RWPE1 (cell line): ENCODE measurements at regions not wholly inside any gene's neighbourhood (a gene's known extent, or its start where the extent isn't known, plus 50 kb on each side); places are given as distances from the start of the nearest gene placed in this dataset.
"Not testable (repeated sequence)": the region's sequence is repeated elsewhere in the genome, so short reads cannot be mapped to it uniquely, and the experiment has no call there.

ENCODE experiments used
- CTCF ChIA-PET: fragments of 350-600 bp; sonication (Branson Sonifier 250); formaldehyde crosslinking; extraction: SDS; loops from one replicate; lab custom pipeline; 2021; lab: Yijun Ruan, JAX
- POLR2A ChIA-PET: fragments of 400-600 bp; formaldehyde crosslinking; extraction: SDS; loops from one replicate; lab custom pipeline; 2020; ENCODE audit warnings: antibody characterized with exemption; ENCODE audit not compliant: low non-redundant PET; lab: Yijun Ruan, JAX
- DNase-seq: peaks from one replicate; pipeline ENCODE4 v3.0.0; 2012; ENCODE audit warnings: low spot score
- H3K27ac ChIP-seq: fragments of 450-650 bp; 2 replicates; pipeline ENCODE4 v1.5.1; 2017
- TF ChIP-seq, protein P1 (sequence below): fragments of 450-650 bp; conservative IDR thresholded peaks from 2 replicates; pipeline ENCODE4 v1.5.1; 2017; ENCODE audit warnings: low read depth, mild to moderate bottlenecking

DNA sequence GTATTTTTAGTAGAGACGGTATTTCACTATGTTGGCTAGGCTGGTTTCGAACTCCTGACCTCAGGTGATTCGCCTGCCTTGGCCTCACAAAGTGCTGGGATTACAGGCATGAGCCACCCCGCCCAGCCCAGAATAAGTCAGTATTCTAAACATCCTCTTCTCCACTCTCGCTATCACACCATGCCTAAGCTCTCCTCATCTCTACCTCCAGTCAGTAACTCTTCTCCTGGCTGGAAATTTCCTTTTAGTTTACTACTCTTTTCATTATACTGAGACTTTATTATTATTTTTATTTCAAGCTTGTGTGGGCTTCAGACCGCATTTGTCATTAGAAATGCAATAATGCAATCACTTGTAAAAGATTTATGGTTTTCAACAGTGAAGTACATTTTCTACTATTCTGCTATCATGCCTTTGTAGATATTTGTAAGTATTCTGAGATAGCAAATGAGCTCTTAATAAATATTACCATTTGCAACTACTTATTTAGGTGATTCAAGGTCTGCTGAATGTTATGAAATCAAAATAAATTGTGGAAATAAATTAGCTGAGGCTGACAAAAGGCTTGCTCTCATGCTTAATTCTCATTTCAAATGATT is 617.3 kb upstream of the GOT2 start:
- no peak overlapping the region for H3K27ac ChIP-seq
- TF ChIP-seq, protein P1, sequence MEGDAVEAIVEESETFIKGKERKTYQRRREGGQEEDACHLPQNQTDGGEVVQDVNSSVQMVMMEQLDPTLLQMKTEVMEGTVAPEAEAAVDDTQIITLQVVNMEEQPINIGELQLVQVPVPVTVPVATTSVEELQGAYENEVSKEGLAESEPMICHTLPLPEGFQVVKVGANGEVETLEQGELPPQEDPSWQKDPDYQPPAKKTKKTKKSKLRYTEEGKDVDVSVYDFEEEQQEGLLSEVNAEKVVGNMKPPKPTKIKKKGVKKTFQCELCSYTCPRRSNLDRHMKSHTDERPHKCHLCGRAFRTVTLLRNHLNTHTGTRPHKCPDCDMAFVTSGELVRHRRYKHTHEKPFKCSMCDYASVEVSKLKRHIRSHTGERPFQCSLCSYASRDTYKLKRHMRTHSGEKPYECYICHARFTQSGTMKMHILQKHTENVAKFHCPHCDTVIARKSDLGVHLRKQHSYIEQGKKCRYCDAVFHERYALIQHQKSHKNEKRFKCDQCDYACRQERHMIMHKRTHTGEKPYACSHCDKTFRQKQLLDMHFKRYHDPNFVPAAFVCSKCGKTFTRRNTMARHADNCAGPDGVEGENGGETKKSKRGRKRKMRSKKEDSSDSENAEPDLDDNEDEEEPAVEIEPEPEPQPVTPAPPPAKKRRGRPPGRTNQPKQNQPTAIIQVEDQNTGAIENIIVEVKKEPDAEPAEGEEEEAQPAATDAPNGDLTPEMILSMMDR, result no peak
- CTCF ChIA-PET, result no interaction called here
- POLR2A ChIA-PET, result no interaction called here
- no peak for DNase-seq

- ChIA-PET POLR2A (no interaction called here), CTCF (no interaction called here)
- TF ChIP-seq, protein P1, result no peak
- DNase-seq, result no peak
- H3K27ac ChIP-seq, result no peak overlapping the region
Observed at GRCh38 chr16:59350670-59351069, 616.6 kb upstream of the GOT2 start.

GRCh38 chr16:59342669-59343068 is 608.6 kb upstream of the GOT2 start:
- POLR2A ChIA-PET, result interaction anchor here (0.6 kb wide), 1 partner anchor 12 kb away, joined by 3 read pairs; no protein-coding TSS in a partner anchor
- H3K27ac ChIP-seq, result no peak overlapping the region
- TF ChIP-seq, protein P1, result no peak
- no peak for DNase-seq
- CTCF ChIA-PET, result no interaction called here

GRCh38 chr16:59341368-59341767 is 607.3 kb upstream of the GOT2 start:
- CTCF ChIA-PET, result no interaction called here
- POLR2A ChIA-PET, result no interaction called here

DNA sequence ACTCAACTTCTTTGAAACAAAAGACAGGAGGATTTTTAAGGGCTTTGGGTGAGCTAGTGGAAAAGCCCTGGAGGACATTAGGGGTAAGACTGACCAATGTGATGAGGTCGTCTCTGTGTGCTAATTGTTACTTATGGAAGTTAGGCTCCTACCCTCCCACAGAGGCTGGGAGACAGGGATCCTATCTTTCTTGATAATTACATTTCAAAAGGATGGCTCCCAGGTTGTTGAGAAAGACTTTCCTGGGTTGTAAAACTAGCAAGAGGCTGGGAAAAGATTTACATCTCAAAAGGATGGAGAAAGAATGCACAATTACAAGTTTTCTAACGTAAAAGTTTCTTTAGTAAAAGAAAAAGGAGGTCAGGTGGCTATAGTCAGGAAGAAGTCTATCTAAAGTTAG is 605.8 kb upstream of the GOT2 start:
- H3K27ac ChIP-seq, result no peak overlapping the region
- TF ChIP-seq, protein P1, result no peak
- DNase-seq, result no peak
- CTCF ChIA-PET, result interaction anchor here (0.6 kb wide), 1 partner anchor 31 kb away, joined by 4 read pairs; no protein-coding TSS in a partner anchor
- POLR2A ChIA-PET, result no interaction called here

More at GRCh38 chr16:59341368-59341767, 607.3 kb upstream of the GOT2 start:
- DNase-seq, result no peak
- no peak overlapping the region for H3K27ac ChIP-seq
- TF ChIP-seq, protein P1, result no peak

GRCh38 chr16:59336136-59336695 is 602.1 kb upstream of the GOT2 start:
- CTCF ChIA-PET, result no interaction called here
- TF ChIP-seq, protein P1, result no peak
- no peak for DNase-seq
- POLR2A ChIA-PET, result no interaction called here
- no peak overlapping the region for H3K27ac ChIP-seq

DNA sequence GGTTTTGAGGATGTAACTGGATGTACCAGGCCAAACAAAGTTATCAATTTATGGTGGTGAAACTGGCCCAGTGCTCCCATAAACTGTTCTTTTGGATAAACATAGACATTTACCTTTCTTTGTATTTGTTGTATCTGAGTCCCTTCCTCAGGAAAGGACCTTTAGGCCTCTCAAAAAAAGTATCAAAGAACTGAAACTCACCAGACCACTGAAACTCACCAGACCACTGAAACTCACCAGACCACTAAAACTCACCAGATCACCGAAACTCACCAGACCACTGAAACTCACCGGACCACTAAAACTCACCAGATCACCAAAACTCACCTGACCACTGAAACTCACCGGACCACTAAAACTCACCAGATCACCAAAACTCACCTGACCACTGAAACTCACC is 597.6 kb upstream of the GOT2 start:
- H3K27ac ChIP-seq, CTCF ChIA-PET, POLR2A ChIA-PET, DNase-seq: not testable (repeated sequence)
